ENCODE measurements at regions not wholly inside any gene's neighbourhood (a gene's known extent, or its start where the extent isn't known, plus 50 kb on each side); places are given as distances from the start of the nearest gene placed in this dataset.

DNA sequence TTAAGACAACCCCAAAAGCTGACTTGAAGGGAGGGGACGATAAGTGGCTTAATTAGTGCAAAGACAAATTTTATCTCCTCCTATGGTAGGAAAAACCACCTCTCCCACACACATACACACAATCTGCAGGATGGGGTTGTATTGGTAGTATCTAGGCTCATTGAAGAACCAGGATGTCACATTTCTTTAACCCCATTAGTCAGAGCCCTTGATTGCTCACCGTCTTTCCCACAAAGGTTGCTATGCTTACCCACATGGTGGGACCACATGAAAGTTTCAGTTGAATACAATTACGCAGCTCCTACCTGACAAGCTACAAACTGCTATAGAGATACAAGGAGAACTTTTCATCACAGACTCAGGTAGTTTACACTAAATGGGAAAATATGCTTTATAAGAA, 765.0 kb upstream of the CELF4 start:
- H3K27me3 ChIP-seq (ENCODE audit: low read depth), result no peaks in the 10 kb centered on the region
- no peaks in the 10 kb centered on the region for H3K4me1 ChIP-seq
- H3K9me3 ChIP-seq, result no peaks in the 10 kb centered on the region
- in situ Hi-C loops (cut with MboI; ENCODE audit: low sequenced_read_pairs), result no loop called here
- H3K36me3 ChIP-seq (replicated peaks), result no peaks in the 10 kb centered on the region
- H3K4me3 ChIP-seq, result no peak overlapping the region
- no peak for DNase-seq (ENCODE audit: low spot score in 2 of 2)

DNA sequence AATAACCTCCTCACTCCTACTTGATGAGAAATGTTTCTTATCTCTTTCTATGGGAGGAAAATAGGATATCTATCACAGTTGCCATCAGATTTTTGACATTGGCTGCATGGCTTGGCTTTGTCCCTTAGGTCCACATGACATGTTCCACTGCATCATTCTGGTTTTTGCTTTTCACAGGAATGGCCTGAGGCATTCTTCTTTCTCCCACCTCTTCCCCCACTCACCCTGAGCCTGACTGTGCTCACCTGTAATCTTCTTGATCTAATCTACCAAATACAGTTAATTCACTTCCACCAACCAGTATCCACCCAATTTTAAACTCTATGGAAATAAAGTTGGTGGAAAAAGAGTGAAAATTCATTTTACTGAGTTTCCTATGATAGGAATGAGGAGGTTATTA, 763.5 kb upstream of the CELF4 start:
- H3K4me3 ChIP-seq, result no peak overlapping the region
- in situ Hi-C loops (cut with MboI; ENCODE audit: low sequenced_read_pairs), result no loop called here
- no peak for DNase-seq (ENCODE audit: low spot score in 2 of 2)
- no peaks in the 10 kb centered on the region for H3K27me3 ChIP-seq (ENCODE audit: low read depth)
- H3K9me3 ChIP-seq, result no peaks in the 10 kb centered on the region
- no peaks in the 10 kb centered on the region for H3K36me3 ChIP-seq (replicated peaks)
- no peaks in the 10 kb centered on the region for H3K4me1 ChIP-seq

DNA sequence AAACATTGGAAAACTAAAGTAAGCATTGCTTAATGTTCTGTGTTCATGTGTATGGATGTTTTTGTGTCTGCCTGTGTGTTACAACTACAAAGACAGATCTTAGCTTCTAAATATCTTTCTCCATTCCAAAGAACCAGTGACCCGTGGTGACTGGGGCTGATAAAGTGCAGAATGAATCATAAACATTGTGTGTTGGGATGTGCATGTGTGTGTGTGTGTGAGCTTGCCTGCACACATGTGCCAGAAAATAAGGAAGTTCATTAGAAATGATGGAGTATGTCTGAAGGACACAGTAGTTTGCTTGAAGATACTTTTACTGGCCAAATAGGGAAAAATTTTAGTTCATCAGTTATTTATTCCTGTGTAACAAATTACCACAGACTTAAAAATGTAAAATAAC, 756.6 kb upstream of the CELF4 start:
- H3K27me3 ChIP-seq (ENCODE audit: low read depth), result no peaks in the 10 kb centered on the region
- no peaks in the 10 kb centered on the region for H3K4me1 ChIP-seq
- in situ Hi-C loops (cut with MboI; ENCODE audit: low sequenced_read_pairs), result no loop called here
- no peaks in the 10 kb centered on the region for H3K9me3 ChIP-seq
- H3K36me3 ChIP-seq (replicated peaks), result no peaks in the 10 kb centered on the region
- H3K4me3 ChIP-seq, result no peak overlapping the region
- no peak for DNase-seq (ENCODE audit: low spot score in 2 of 2)

DNA sequence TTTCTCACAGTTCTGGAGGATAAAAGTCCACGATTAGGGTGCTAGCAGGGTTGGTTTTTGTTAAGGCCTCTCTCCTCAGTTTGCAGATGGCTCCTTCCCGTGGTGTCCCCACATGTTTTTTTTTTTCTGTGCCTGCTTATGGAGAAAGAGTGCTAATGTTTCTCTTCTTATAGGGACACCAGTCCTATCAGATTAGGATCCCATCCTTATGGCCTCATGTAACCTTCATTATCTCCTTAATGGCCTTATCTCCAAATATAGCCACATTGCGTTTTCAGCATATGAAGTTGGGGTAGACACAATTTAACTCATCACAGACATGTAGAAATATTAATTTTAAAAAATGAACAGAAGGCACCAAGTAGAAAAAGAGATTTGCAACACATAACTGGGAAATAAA, 755.7 kb upstream of the CELF4 start:
- in situ Hi-C loops (cut with MboI; ENCODE audit: low sequenced_read_pairs), result no loop called here
- Histone ChIP-seq H3K4me3 (no peak overlapping the region), H3K9me3 (no peaks in the 10 kb centered on the region), H3K27me3 (ENCODE audit: low read depth) (no peaks in the 10 kb centered on the region), H3K4me1 (no peaks in the 10 kb centered on the region), H3K36me3 (replicated peaks) (no peaks in the 10 kb centered on the region)
- no peak for DNase-seq (ENCODE audit: low spot score in 2 of 2)

DNA sequence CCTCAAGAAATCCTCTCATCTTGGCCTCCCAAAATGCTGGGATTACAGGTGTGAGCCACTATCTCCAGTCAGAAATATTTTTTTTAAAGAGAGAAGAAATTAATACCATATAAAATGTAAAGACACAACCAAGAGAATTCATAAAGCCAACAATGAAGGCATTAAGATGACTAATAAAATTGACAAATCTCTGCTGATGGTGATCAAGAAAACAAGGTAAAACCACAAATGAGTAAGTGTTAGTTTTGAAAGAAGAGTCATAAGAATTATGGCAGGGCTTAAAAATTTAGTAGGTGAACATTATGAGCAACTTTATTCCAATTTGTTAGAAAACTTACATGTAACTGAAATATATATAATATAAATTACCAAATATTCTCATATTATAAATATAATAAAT, 752.8 kb upstream of the CELF4 start:
- Histone ChIP-seq H3K4me3 (no peak overlapping the region), H3K9me3 (no peaks in the 10 kb centered on the region), H3K4me1 (no peaks in the 10 kb centered on the region), H3K36me3 (replicated peaks) (no peaks in the 10 kb centered on the region), H3K27me3 (ENCODE audit: low read depth) (no peaks in the 10 kb centered on the region)
- no peak for DNase-seq (ENCODE audit: low spot score in 2 of 2)
- in situ Hi-C loops (cut with MboI; ENCODE audit: low sequenced_read_pairs), result no loop called here

DNA sequence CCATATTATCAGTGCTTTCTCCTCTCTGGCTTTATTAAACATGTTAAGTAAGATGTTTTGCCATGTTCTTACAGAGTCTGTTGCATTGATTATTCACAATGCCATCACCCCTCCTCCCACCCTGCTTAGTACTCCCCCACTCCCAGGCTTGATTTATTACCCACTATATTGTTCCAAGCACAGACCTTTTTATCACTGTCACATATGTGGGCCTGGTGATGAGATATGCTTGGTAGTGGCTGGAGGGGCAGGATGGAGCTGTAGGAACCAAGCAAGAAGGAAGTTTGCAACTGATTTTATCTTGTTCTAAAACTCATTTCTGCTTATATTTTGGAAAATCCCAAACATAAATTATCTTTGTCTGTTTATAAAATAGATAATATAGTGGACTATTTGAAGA, 748.2 kb upstream of the CELF4 start:
- no peak for DNase-seq (ENCODE audit: low spot score in 2 of 2)
- no peaks in the 10 kb centered on the region for H3K4me1 ChIP-seq

DNA sequence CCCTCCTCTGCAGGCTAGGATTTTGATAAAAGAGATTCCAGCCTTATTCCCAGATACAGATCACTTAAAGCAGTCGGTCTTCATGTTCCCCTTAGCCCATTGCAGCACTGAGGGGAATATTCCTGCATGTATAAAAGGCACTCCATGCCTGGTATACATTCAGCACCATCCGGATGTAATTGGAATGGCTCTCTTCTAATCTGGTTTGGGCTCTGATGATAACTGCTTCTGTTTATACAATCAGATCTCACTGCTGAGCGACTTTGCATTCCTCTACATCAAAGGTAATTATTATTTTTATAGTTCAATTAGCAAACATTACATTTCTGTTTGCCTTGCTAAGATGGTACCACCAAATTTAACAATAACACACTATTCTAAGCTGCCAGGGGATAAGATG, 746.9 kb upstream of the CELF4 start:
- in situ Hi-C loops (cut with MboI; ENCODE audit: low sequenced_read_pairs), result no loop called here
- Histone ChIP-seq H3K9me3 (no peaks in the 10 kb centered on the region), H3K4me3 (no peak overlapping the region), H3K36me3 (replicated peaks) (no peaks in the 10 kb centered on the region), H3K27me3 (ENCODE audit: low read depth) (no peaks in the 10 kb centered on the region), H3K4me1 (no peaks in the 10 kb centered on the region)
- DNase-seq (ENCODE audit: low spot score in 2 of 2), result no peak

More for the DNA sequence above, 748.2 kb upstream of the CELF4 start:
- Histone ChIP-seq H3K9me3 (no peaks in the 10 kb centered on the region), H3K36me3 (replicated peaks) (no peaks in the 10 kb centered on the region), H3K27me3 (ENCODE audit: low read depth) (no peaks in the 10 kb centered on the region), H3K4me3 (no peak overlapping the region)
- in situ Hi-C loops (cut with MboI; ENCODE audit: low sequenced_read_pairs), result no loop called here

DNA sequence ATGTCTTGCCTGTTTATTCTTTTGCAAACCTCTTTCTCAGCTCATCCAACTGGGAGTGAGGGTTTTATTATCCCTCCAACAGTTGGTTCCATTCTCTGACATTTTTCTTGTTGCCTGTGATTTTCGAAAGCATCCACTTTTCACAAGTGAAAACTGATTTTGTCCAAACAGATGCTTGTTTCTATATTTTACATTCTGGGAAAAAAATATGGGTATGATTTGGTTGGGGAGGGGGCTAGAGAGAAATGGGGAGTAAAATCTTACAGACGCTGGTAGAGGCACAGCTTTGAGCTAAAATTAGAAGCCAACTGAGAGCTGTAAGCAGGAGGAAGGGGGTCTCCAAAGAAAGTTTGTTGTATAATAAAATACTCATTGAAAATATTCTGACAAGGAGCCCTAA, 745.3 kb upstream of the CELF4 start:
- no peak overlapping the region for H3K4me3 ChIP-seq
- H3K27me3 ChIP-seq (ENCODE audit: low read depth), result no peaks in the 10 kb centered on the region
- no peaks in the 10 kb centered on the region for H3K36me3 ChIP-seq (replicated peaks)
- in situ Hi-C loops (cut with MboI; ENCODE audit: low sequenced_read_pairs), result no loop called here
- H3K9me3 ChIP-seq, result no peaks in the 10 kb centered on the region
- DNase-seq (ENCODE audit: low spot score in 2 of 2), result no peak
- H3K4me1 ChIP-seq, result no peaks in the 10 kb centered on the region

DNA sequence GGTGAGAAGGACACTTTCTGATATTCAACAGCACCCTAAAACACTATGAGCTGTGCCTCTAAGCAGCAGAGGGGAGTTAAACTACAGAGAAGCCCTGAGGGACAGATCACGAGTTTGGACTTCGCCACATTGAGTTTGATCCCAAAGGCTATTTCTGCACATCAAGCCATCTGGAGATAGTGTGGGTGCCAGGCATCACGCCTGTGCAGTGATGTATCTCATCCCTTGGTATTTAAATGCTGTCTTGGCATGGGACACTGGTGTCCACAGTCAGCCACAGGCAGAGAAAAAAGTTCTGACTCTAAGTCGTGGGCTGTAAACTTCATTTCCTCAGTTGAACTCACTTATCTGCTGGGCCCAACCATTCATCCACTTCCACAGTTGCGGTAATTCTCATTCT, 742.3 kb upstream of the CELF4 start:
- no peaks in the 10 kb centered on the region for H3K36me3 ChIP-seq (replicated peaks)
- H3K27me3 ChIP-seq (ENCODE audit: low read depth), result no peaks in the 10 kb centered on the region
- in situ Hi-C loops (cut with MboI; ENCODE audit: low sequenced_read_pairs), result no loop called here
- H3K9me3 ChIP-seq, result no peaks in the 10 kb centered on the region
- H3K4me1 ChIP-seq, result no peaks in the 10 kb centered on the region
- H3K4me3 ChIP-seq, result no peak overlapping the region
- no peak for DNase-seq (ENCODE audit: low spot score in 2 of 2)

DNA sequence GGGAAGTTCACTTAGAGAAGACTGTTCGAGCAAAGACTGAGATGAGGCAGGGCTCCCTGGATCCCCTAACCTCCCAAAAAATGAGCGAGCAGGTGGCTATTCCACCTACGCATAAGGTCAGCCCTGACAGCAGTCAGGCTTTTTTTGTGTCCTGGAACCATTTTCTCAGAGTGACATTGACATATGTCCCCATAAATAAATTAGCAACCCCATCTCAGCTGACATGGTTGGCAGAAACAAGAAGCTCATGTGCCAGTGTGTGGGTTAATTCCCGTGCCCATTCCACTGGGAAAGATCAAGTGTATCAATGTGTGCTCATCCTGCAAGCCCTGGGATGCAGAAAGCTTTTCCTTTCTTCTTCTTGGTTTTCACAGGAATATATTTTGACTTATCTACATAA, 740.4 kb upstream of the CELF4 start:
- in situ Hi-C loops (cut with MboI; ENCODE audit: low sequenced_read_pairs), result no loop called here
- Histone ChIP-seq H3K27me3 (ENCODE audit: low read depth) (no peaks in the 10 kb centered on the region), H3K36me3 (replicated peaks) (no peaks in the 10 kb centered on the region), H3K9me3 (no peaks in the 10 kb centered on the region), H3K4me1 (no peaks in the 10 kb centered on the region), H3K4me3 (no peak overlapping the region)
- DNase-seq (ENCODE audit: low spot score in 2 of 2), result no peak

DNA sequence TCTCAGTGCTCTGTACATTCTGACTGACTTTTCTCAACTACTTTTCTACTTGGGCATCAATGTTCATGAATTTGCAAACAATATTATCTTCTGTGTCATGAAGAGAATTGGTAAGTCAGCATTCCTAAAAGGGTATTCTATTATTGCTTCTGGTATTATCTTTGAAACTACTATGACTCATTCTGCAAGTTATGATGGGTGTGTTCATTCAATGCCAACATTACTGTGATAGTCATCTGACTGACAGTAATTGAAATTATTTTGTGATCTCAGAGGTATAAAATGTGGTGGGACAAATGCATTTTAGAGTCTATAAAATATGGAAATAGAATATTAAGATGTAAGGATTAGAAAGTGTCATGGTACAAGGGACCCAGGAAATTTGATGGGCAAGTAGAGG, 736.0 kb upstream of the CELF4 start:
- no peaks in the 10 kb centered on the region for H3K4me1 ChIP-seq
- no peak for DNase-seq (ENCODE audit: low spot score in 2 of 2)
- no peaks in the 10 kb centered on the region for H3K36me3 ChIP-seq (replicated peaks)
- H3K27me3 ChIP-seq (ENCODE audit: low read depth), result no peaks in the 10 kb centered on the region
- no peak overlapping the region for H3K4me3 ChIP-seq
- no peaks in the 10 kb centered on the region for H3K9me3 ChIP-seq
- in situ Hi-C loops (cut with MboI; ENCODE audit: low sequenced_read_pairs), result no loop called here

DNA sequence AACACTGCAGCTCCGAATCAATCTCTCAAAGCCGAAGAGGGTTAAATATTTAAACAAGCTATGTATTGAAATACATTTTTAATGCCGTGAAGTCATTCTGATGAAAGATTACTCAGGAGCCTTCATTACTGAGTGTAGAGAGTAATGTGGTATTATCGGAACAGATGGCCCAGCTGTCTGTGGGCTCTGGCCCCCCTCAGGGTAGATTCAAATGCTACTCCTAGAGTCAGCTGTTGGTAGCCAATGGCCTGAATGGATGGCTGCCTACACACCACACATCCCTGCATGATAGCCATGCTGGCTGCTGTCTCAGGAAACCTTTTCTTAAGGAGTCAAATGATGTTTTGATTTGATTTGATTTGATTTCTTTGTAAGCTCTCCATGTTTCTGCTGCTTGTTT, 732.3 kb upstream of the CELF4 start:
- no peak overlapping the region for H3K4me3 ChIP-seq
- no peaks in the 10 kb centered on the region for H3K27me3 ChIP-seq (ENCODE audit: low read depth)
- in situ Hi-C loops (cut with MboI; ENCODE audit: low sequenced_read_pairs), result no loop called here
- H3K4me1 ChIP-seq, result no peaks in the 10 kb centered on the region
- no peaks in the 10 kb centered on the region for H3K36me3 ChIP-seq (replicated peaks)
- no peak for DNase-seq (ENCODE audit: low spot score in 2 of 2)
- H3K9me3 ChIP-seq, result no peaks in the 10 kb centered on the region

DNA sequence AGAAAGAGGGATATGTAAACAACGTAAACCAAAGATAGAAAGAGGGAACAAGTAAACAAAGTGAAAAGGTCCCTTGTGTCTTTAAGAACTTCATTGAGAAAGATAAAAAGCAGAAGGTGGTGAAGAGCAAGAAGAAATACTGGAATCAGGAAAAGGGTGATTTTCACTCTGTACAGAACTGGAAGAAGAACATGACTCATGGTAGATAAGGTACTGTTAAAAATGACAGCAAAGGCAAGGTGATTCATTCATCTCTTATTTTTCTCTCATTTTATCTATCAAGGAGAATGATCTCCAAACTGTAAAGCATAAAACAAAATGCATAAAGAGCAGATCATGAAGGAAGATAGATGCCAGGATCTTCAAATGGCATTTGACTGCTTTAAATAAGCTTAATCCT, 724.6 kb upstream of the CELF4 start:
- Histone ChIP-seq H3K9me3 (no peaks in the 10 kb centered on the region), H3K27me3 (ENCODE audit: low read depth) (no peaks in the 10 kb centered on the region), H3K36me3 (replicated peaks) (no peaks in the 10 kb centered on the region), H3K4me3 (no peak overlapping the region), H3K4me1 (no peaks in the 10 kb centered on the region)
- in situ Hi-C loops (cut with MboI; ENCODE audit: low sequenced_read_pairs), result no loop called here
- DNase-seq (ENCODE audit: low spot score in 2 of 2), result no peak

DNA sequence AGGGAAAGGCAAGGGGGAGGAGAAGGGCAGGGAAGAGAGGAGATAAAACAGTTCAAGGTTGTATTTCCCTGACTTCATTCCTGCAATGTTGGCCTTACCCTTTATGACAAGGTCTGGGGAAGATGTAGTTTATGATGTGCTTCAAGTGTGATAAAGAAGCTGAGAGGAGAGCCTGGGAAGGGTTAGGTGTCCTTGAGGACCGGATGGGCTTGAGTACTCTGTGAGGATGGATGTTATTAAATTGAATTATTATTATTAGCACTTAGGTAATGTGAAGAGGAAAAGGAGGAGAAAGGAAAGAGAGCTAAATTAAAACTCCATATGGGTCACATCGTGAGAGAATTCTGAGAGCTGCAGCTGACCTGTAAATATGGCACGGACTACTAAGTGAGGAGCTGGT, 719.4 kb upstream of the CELF4 start:
- in situ Hi-C loops (cut with MboI; ENCODE audit: low sequenced_read_pairs), result no loop called here
- Histone ChIP-seq H3K9me3 (no peaks in the 10 kb centered on the region; the same call in 1 of the 2 replicates), H3K4me1 (no peaks in the 10 kb centered on the region), H3K27me3 (ENCODE audit: low read depth) (no peaks in the 10 kb centered on the region), H3K36me3 (replicated peaks) (no peaks in the 10 kb centered on the region), H3K4me3 (no peak overlapping the region)
- DNase-seq (ENCODE audit: low spot score in 2 of 2), result no peak

DNA sequence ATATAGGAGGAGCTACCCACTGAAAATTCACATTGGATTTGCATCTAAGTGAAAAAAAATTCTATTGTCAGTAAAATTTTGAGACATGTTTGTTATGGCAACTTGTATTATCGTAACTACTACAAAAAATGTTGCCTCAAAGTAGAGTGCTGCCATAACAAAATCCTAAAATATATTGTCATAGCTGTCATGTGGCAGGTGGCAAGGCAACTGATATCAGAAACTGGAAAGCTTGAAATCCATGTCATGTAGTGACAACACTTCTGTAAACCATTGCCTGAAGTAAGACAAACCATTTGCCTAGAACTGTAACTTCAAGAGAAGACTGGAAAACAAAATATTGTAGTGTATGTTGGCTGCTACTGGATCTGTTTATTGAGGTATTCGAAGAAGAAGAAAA, 697.5 kb upstream of the CELF4 start:
- no peaks in the 10 kb centered on the region for H3K9me3 ChIP-seq
- no peaks in the 10 kb centered on the region for H3K36me3 ChIP-seq (replicated peaks)
- H3K27me3 ChIP-seq (ENCODE audit: low read depth), result no peaks in the 10 kb centered on the region
- no peak for DNase-seq (ENCODE audit: low spot score in 2 of 2)
- in situ Hi-C loops (cut with MboI; ENCODE audit: low sequenced_read_pairs), result no loop called here
- no peak overlapping the region for H3K4me3 ChIP-seq
- H3K4me1 ChIP-seq, result no peaks in the 10 kb centered on the region
